ENCODE measurements at regions not wholly inside any gene's neighbourhood (a gene's known extent, or its start where the extent isn't known, plus 50 kb on each side); places are given as distances from the start of the nearest gene placed in this dataset.

DNA sequence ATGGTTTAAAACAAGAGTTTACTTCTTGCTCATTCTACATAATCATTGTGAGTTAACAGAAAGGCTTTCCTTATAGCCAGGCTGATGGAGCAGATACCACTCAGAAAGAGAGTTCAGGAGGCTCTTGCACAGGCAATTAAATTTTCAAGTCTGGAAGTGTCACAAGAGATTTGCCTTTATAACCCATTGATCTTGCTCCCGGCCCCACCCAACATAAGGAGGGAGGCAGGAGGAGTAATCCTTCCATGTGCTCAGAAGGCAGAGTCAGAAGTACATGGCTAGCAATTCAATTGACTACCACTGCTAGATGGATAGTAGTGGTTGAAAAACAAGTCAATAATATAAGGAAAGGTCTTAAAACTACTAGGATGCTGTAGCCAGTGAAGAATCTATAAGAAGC is 346.3 kb upstream of the CDH11 start:
- DNase-seq: no peak

DNA sequence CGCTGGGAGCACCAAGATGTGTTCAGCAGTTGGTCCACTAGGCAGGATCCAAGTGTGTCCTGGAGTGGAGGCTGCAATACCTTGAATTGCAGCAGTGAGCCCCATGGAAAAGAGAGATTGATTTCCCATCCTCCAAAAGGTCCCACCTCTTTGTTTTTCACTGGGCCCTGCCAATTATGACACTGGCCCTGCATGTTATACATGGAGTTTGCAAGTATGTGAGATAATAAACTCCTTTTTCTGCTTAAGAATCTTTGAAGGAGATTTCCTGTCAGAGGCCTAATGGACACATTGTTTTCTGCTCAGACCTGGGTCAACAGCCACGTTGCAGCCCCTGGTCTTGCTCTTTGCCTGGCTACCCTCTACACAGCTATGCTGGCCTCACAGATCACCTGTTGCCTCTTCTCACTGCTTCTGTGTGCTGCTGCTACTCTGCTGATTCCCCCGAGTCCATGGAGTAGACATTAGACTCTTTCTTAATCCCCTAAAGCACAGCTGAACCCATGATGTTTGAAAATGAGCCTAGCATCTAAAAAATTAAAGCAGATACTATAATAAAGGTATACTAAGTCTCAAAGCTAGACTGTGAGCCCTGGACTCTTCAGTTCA is 341.9 kb upstream of the CDH11 start:
- DNase-seq: no peak

DNA sequence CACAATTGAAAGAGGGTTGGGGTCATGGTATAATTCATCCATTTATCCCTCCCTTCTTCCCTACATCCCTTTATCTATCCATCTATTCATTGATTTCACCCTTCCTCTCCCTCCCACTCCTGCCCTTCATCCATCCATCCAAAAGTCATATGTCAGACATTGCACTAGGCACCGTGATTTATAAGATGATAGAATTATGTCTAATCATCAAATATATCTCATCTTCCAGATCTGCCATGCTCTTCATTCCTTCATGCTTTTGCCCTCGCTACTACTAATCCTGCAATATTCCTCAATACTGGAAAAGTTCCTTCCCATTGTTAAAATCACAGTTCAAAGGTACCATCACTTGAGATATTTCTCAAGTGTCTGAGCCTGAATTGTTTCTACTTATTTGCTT is 335.2 kb upstream of the CDH11 start:
- no peak for DNase-seq

DNA sequence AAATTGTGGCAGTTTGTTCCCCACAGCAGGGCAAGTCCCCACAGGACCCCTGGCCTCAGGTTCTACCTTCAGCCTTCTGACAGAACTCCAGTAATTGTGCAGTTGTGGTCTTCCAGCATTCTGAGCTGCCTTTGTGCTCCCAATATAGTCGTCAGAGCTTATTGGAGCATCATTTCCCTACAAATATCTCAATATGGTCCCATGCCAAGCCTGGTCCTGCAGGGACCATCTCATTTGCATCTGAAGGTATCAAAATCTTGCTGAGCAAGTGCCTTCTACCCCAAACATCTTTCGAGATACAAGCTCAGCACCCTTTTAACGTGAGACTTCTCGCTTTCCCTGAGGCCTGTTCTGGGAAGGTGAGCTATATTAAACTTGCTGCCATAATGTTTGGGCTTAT is 333.9 kb upstream of the CDH11 start:
- DNase-seq: no peak

DNA sequence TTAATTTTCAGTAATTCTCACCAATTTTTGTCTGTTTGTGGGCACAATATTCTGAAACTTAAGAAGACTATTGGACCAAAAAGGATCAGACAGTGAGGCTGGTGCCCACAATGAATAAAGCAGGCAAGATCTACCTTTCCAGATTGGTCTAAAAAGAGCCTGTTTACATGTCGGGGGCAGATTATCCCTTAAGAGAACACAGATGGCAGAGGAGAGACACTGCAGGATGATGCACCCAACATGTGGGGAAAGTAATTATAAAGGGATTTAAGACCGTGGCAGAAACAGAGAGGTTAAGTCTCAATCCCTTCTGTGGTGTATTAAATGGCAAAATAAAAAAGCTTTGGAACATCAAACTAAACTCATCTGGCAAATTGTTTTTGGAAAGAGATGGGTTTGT is 331.8 kb upstream of the CDH11 start:
- DNase-seq: no peak

DNA sequence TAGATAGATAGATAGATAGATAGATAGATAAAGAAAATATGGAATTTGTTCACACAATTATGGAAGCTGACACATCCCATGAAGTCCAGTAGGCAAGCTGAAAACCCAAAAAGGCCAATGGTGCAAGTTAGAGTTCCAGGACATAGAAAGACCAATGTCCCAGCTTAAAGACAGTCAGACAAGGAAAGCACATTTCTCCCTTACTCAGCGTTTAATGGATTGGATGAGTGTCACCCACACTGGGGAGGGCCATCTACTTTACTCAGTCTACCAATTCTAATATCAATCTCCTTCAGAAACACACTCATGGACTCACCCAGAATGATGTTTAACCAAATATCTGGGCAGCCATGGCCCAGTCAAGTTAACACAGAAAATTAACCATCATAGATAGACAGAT is 327.7 kb upstream of the CDH11 start:
- DNase-seq: no peak

DNA sequence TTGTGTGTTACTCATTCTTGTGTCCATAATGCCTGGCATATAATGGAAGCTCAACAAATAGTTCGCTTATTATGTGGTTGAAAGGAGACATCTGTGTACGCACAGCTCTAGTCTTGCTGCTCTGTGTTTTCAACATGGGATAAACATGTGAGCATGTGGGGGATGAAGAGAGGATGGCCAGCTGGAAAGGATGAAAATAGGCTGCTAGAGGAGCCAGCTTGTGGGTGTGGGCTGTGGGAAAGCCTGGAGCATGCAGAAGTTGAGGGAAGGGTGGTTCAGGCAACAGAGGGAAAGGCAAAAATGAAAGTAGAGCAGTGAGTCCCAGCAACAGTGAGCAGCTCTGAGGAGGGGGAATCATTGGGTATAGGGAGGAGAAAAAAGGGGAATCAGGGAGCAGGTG is 324.6 kb upstream of the CDH11 start:
- no peak for DNase-seq

DNA sequence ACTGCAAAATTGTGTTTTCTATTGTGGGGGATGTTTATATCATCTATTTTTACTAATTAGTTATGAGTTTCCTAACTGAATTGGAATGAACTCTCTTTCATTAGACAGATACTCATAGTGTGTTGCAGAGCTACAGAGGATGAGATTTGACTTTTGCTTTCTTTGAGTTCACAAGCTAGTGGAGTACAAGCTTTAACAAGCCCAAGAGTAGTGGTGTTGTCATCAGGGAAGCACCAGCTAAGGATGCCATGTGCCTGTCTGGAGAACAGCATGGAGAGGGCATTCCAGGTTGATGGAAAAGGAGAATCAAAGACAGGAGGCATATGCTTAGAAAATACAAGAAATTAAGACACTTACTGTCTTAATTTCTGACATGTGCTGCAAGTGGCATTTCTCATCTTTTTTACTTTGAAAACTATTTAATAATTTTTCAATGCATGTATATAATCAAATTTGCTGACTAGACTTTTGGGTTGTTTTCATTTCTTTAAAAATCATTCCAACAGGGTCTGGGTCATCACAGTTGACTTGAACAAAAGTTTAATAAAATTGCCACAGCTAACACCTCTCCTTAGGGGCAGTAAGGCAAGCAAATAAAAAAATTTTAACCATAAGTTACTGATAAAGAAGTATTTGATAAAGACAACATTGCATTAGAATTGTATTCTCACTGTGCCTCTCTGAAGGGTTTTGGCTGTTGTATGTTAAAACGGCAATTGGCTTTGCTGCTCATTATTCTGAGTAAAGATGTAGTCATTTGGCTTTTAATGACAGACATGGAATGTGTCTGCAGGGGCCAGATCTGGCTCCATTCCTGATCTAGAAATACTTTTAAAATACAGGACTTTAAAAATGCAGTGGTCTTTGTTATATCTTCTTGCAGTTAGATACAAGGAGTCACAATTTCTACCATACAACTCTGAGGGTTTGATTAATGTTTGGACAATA is 323.7 kb upstream of the CDH11 start:
- DNase-seq: no peak

DNA sequence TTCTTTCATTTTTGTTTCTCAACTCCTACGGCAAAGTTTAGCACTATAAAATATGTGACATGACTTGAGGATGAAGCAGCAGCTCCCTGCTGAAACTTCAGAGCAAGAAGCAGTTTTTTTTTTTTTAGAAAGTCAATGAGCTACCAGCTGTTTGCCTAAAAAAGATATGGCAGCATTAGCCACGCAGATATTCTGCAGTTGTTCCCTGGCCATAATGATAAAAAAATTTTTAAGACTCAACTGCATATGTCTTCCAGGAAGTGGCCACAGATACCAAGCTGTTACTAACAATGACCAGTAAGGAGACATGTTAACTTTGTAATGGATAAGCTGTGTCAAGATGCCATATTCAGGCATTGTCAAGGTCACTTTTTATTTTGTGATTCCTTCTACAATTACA is 319.6 kb upstream of the CDH11 start:
- DNase-seq: no peak

DNA sequence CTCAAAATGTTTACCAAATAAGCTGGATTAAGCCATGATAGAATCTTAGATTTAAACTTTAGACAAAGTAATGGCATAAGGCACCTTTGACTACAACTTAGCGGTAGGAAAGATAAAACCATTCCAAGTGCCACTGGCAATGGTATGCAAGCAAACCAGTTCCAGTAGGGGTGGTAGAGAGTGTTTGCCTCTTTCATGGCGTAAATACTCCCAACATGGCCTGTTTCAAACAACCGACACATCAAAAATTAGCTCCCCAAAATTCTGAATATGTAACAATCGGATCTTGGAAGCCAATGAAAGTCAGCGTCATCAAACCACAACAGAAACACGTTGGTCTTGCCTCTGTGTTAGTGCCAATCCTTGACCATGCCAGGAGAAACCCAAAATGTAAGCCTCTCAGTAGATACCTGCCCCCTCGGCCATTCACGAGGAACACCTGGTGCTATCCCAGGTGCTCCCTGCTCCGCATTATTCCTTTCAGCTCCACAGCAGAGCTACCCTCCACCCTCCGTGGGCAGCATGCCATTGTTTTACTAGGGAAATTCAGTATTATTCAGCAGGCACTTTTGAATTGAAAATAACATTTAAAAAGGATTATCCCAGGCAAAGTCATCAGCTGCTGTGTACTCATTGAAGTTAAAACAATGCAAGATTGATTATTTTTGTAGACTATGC is 307.8 kb upstream of the CDH11 start:
- no peak for DNase-seq

DNA sequence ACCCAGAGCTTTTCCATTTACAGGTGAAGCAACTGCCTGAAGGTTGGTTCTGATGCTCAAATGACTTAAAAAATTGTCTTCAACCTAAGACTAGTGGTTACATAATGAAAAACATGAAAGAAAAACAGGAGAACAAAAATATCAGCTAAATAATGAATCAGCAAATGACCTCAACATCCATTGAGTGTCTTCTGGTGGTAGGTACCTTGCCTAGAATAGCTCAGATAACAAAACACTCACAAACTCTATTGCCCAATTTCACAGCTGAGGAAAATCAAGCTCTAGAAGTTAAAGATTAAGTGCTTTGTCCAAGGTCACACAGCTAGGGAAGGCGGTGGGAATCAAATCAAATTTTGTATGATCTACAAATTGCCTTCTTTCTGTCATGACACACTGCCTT is 304.6 kb upstream of the CDH11 start:
- DNase-seq: no peak

DNA sequence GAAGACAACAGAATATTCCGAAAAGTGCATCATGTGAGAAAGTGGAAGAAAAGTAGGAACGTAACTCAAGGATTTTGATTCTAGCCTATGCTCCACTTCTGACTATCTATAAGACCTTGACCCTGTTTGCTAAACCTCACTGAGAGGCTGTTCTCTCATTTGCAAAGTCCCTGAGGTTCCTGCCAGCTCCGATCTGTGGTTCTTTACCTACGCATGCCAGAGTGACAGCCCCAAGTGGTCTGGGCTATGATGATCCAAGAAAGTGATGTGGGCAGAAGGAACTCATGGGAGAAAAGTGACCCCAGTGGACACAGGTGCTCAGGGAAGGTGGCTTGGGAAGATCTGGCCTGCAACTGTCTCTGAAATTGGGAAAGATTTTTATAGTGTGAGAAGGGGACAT is 301.1 kb upstream of the CDH11 start:
- DNase-seq: no peak

DNA sequence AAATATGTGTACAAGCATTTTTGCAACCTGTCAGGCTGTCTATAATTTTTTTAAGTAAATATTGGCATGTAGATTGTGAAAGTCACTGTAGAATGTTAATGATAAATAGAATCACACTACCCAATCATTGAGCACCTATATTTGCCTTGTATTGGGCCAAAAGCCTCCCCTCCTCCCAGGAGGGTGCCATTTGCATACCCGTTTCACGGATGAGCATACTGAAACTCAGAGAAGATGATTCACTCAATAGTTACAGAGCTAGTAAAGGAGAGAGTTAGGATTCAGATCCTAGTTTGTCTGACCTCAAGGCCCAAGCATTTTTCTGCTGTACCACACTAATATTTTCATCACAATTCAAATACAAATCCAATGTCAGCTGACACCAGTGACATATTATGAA is 299.7 kb upstream of the CDH11 start:
- no peak for DNase-seq

DNA sequence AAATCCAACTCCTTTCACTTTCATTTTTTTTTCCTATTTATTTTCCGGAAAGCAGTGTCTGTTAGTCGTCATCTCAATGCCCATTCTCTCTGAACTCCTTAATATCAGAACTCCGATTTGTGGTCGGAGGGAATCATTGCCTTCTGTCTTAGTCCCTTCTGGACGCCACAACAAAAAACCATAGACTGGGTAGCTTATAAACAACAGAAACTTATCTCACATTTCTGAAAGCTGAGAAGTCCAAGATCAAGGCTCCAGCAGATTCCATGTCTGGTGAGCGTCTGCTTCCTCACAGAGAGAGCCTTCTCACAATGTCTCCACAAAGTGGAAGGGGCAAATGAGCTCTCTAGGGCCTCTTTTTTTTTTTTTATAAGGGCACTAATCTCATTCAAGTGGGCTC is 296.6 kb upstream of the CDH11 start:
- DNase-seq: no peak

DNA sequence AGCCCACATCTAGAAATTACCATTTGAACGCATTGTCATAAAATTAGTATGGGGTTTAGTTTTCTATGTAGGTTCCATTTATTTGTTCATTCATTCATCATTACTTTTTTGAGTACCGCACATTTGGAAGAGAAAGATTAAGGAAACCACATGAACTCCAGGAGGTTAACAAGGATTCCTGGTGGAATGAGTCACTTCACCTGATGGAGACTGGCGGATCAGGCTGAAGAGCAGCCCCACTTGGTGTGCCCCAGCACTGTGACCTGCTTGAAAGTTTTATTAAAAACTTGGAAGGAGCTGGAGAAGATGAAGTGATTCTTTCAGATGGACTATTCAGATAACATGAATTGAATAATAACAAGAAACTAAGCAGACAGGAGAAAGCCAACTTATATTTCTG is 293.6 kb upstream of the CDH11 start:
- no peak for DNase-seq

DNA sequence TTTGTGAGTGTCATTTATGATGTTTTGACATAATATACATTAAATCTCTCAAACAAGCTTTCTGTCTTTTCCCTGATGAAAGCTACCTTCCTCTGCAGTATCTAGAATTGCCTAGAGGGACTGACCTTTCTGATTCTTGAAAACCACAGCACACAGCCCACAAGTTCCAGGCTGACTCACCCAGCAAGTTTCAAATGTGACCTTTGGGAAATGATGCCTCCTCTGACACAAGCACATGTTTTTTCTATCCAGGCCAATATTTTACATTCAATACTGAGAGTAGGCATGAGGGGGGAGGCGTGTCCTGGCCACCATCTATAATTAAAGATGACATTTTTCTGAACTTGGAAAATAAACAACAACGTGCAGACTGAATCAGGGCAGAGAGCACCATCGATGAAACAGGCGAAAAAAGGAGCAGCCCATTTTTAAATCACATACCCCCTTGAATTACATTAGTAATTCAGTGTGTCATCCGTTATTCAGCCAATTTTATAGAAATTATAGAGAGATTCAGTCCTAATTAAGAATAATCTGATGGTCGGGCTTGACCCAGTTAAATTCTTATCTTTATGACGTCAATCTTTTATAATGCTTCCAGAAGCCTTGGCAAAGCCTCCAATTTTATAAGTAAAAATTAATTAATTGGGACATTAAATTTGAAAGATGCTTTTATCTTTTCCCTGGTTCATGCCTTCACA is 292.6 kb upstream of the CDH11 start:
- no peak for DNase-seq

DNA sequence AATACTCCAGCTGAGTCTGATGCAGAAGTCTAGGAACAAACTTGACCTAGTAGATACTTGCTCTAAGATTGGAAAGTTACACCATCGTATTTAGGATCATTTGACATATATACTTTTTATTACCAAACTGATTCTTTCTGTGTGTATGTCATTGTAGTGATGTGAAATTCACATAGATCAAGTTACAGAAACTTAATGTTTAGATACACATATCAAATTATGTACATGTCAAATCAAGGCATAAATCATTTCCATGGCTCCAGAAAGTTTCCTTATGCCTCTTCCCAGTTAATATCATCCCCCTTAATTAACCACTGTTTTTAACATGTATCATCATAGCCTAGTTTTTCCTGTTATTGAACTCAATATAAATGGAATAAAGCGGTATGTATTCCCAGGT is 292.0 kb upstream of the CDH11 start:
- DNase-seq: no peak

DNA sequence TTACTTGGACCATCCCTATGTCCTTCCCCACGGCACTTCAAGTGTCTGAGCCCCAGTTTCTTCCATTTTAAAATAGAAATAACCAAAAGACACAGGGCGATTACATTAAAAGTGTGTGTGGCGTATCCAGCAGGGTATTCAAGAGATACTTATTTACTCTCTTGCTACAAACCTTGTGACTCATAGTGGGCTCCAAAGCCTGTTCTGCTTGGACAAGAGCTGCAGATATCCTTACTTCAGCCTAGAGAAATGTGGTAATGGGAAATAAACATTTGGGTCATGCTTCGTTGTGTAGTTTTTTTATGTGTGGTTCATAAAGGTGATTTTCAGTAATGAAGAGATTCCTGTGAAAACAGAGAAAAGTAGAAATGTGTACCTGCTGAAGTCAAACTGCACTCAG is 288.9 kb upstream of the CDH11 start:
- no peak for DNase-seq

DNA sequence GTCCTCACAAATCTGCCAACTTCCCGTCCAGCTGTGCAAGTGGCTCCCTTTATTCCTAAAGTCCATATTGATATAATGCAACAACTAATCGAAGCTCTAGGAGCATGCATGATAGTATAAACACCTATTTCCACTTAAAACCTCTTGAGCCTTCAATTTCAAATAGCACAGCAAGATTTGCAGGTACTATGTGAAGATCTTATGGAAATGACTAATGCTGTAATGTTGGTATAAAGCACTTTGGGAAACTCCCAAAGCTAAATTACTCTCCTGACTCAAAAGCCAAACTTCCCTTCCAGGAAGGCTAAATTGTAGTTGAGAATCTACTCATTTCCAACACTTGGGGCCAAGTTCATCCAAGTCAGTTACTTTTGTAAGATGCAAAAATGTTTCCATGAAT is 287.6 kb upstream of the CDH11 start:
- no peak for DNase-seq

DNA sequence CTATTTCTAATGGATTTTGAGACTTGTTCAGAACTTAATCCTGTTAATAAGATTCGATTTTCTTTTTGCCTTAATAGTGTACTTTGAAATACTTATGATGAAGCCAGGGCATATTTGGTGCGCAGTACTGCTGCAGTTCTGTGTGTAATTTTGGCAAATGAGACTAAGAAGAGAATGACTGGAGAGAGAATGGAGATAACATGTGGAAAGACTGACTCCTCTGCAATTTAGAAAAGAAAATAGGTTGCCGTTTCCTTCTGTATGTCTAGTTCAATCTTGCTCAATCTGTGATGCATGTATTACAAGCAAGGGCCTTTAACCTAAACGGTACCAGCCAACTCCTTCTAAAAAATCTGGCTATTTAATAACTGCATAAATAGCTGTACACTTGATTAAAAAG is 285.1 kb upstream of the CDH11 start:
- DNase-seq: no peak

DNA sequence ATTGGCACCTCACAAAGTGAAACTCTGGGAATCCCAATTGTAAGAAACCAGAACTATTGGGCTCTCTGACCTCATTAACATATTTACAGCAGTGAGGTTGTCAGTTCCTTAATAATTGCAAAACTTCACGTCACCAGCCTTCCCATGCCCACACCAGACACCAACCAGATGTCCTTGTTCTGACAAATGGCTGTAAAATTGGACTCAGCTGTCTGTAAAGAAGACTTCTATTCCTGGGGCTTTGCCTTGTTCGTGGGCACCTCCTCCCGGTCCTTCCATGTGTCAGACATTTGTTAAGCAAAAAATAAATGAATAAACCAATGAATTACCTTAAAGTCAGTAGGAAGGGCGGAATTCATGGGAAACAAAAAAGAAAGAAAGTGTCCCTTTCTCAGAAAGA is 284.3 kb upstream of the CDH11 start:
- no peak for DNase-seq

DNA sequence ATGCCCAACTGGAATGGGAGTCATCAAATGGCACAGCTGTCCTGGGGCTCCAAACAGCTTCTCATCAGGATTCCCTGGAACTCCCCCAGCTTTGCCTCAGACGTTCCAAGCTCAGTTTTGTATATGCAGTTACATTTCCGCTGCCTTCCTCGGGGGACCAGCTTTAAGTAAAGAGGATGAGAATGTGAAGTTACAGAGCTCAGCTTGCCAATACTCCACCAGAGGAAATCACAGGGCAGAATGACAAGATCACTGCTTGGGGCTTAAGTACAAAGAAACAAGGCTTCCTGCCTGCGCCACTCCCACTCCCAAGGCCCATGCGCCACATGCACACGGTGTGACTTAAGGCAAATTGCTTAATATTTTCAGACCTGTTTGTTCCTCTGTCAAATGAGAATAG is 272.4 kb upstream of the CDH11 start:
- DNase-seq: no peak

DNA sequence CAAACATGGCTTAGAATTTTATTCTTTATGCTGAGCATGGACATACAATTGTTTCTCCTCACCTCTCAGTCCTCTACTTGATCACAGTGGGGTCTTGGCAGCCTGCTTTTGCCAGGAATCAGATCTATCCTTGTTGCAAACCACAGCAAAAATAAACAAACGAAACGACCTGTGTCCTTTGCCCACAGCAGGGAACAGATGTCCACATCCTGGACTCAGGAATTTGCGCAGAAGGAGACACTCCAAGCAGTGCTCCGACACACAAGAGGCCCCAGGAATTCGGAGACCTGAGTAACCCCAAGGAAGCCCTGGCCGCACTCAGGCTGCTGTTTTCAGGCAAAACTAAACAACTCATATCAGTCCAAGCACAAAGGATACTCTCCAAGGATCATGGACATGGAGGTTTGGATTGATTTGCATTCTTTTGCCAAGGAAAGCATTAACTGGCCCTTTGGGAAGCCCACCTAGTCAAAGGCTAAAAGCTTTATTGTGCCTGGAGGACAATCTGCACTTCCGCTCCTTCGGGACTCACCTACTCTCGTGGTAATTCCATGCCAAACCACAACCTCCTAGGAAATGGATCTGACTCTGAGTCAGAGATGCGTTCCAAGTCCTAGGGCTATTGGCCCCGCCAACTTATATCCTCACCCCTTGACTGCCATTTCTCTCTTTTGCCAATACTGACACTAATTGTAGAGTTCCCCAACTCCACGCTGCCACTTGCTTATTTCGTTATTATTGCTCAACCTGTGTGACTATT is 271.1 kb upstream of the CDH11 start:
- DNase-seq: no peak
